ENCODE measurements at regions not wholly inside any gene's neighbourhood (a gene's known extent, or its start where the extent isn't known, plus 50 kb on each side); places are given as distances from the start of the nearest gene placed in this dataset.

GRCh38 chr1:98210563-98210962, 289.7 kb upstream of the DPYD start:
- DNase-seq (ENCODE audit: low spot score): no peak
- FAIRE-seq: no peak

GRCh38 chr1:98210064-98210463, 289.2 kb upstream of the DPYD start:
- no peak for FAIRE-seq
- DNase-seq (ENCODE audit: low spot score): peak; percentile 62

GRCh38 chr1:98205291-98206017, 284.6 kb upstream of the DPYD start:
- FAIRE-seq (no peak), DNase-seq (ENCODE audit: low spot score) (no peak)

GRCh38 chr1:98203466-98203865, 282.6 kb upstream of the DPYD start:
- DNase-seq (ENCODE audit: low spot score): no peak

GRCh38 chr1:98201666-98202081, 280.8 kb upstream of the DPYD start:
- DNase-seq (ENCODE audit: low spot score) (no peak), FAIRE-seq (no peak)

More at GRCh38 chr1:98203466-98203865, 282.6 kb upstream of the DPYD start:
- FAIRE-seq: no peak

GRCh38 chr1:98197356-98197755, 276.5 kb upstream of the DPYD start:
- FAIRE-seq: no peak

GRCh38 chr1:98196012-98196411, 275.2 kb upstream of the DPYD start:
- DNase-seq (ENCODE audit: low spot score) (no peak), FAIRE-seq (no peak)

More at GRCh38 chr1:98197356-98197755, 276.5 kb upstream of the DPYD start:
- no peak for DNase-seq (ENCODE audit: low spot score)

- DNase-seq (ENCODE audit: low spot score) (no peak), FAIRE-seq (no peak)
Measured at GRCh38 chr1:98188774-98189173, 267.9 kb upstream of the DPYD start.

- DNase-seq (ENCODE audit: low spot score) (no peak), FAIRE-seq (no peak)
Measured at GRCh38 chr1:98184856-98185255, 264.0 kb upstream of the DPYD start.

GRCh38 chr1:98181036-98181764, 260.4 kb upstream of the DPYD start:
- DNase-seq (ENCODE audit: low spot score) (no peak), FAIRE-seq (no peak)

- no peak for FAIRE-seq
Measured at GRCh38 chr1:98179151-98179773, 258.4 kb upstream of the DPYD start.

GRCh38 chr1:98177751-98178150, 256.9 kb upstream of the DPYD start:
- no peak for FAIRE-seq
- DNase-seq (ENCODE audit: low spot score): no peak

More at GRCh38 chr1:98179151-98179773, 258.4 kb upstream of the DPYD start:
- DNase-seq (ENCODE audit: low spot score): no peak

GRCh38 chr1:98176936-98177335, 256.1 kb upstream of the DPYD start:
- FAIRE-seq (no peak), DNase-seq (ENCODE audit: low spot score) (no peak)

- no peak for FAIRE-seq
- no peak for DNase-seq (ENCODE audit: low spot score)
Measured at GRCh38 chr1:98176414-98176813, 255.6 kb upstream of the DPYD start.

- FAIRE-seq: no peak
Measured at GRCh38 chr1:98172578-98172977, 251.7 kb upstream of the DPYD start.

GRCh38 chr1:98172022-98172421, 251.2 kb upstream of the DPYD start:
- no peak for DNase-seq (ENCODE audit: low spot score)
- FAIRE-seq: no peak

More at GRCh38 chr1:98172578-98172977, 251.7 kb upstream of the DPYD start:
- DNase-seq (ENCODE audit: low spot score): no peak

- DNase-seq (ENCODE audit: low spot score) (no peak), FAIRE-seq (no peak)
Measured at GRCh38 chr1:98164509-98164908, 243.7 kb upstream of the DPYD start.

- FAIRE-seq (no peak), DNase-seq (ENCODE audit: low spot score) (no peak)
Measured at GRCh38 chr1:98157524-98158313, 236.9 kb upstream of the DPYD start.

- DNase-seq (ENCODE audit: low spot score): no peak
- FAIRE-seq: no peak
Measured at GRCh38 chr1:98147280-98147679, 226.4 kb upstream of the DPYD start.

GRCh38 chr1:98145655-98146054, 224.8 kb upstream of the DPYD start:
- FAIRE-seq (no peak), DNase-seq (ENCODE audit: low spot score) (no peak)

GRCh38 chr1:98143403-98143802, 222.6 kb upstream of the DPYD start:
- no peak for FAIRE-seq
- no peak for DNase-seq (ENCODE audit: low spot score)
